Urothelium cell line (cell line): ENCODE measurements at regions not wholly inside any gene's neighbourhood (a gene's known extent, or its start where the extent isn't known, plus 50 kb on each side); places are given as distances from the start of the nearest gene placed in this dataset.

Source experiments
- DNase-seq: peaks from one replicate; pipeline ENCODE4 v3.0.0; 2011; ENCODE audit warnings: low spot score, mixed read lengths
- FAIRE-seq: peaks from 2 replicates; lab custom pipeline; 2011; peaks lifted over from hg19 to GRCh38; lab: Jason Lieb, UNC

GRCh38 chr11:64456509-64457320, 97.8 kb downstream of the RPS6KA4 start:
- FAIRE-seq, result no peak
- no peak for DNase-seq

GRCh38 chr11:64457416-64458010, 98.2 kb upstream of the SLC22A11 start:
- FAIRE-seq (no peak), DNase-seq (no peak)

GRCh38 chr11:64458997-64459396, 96.7 kb upstream of the SLC22A11 start:
- FAIRE-seq (no peak), DNase-seq (peak; percentile 60)

- FAIRE-seq, result no peak
Observed at GRCh38 chr11:64459609-64460008, 96.1 kb upstream of the SLC22A11 start.

GRCh38 chr11:64461081-64461480, 94.7 kb upstream of the SLC22A11 start:
- DNase-seq, result no peak
- FAIRE-seq, result no peak

More at GRCh38 chr11:64459609-64460008, 96.1 kb upstream of the SLC22A11 start:
- DNase-seq, result no peak

- DNase-seq (no peak), FAIRE-seq (no peak)
Observed at GRCh38 chr11:64466115-64466718, 89.5 kb upstream of the SLC22A11 start.

- no peak for FAIRE-seq
Observed at GRCh38 chr11:64469288-64469687, 86.5 kb upstream of the SLC22A11 start.

GRCh38 chr11:64472593-64473455, 82.9 kb upstream of the SLC22A11 start:
- DNase-seq, result no peak
- FAIRE-seq, result no peak

More at GRCh38 chr11:64469288-64469687, 86.5 kb upstream of the SLC22A11 start:
- no peak for DNase-seq

GRCh38 chr11:64474680-64475079, 81.1 kb upstream of the SLC22A11 start:
- no peak for FAIRE-seq
- DNase-seq, result no peak

- no peak for DNase-seq
- FAIRE-seq, result no peak
Observed at GRCh38 chr11:64475145-64475544, 80.6 kb upstream of the SLC22A11 start.

GRCh38 chr11:64476881-64477280, 78.9 kb upstream of the SLC22A11 start:
- FAIRE-seq (no peak), DNase-seq (no peak)

GRCh38 chr11:64477675-64478074, 78.1 kb upstream of the SLC22A11 start:
- FAIRE-seq (no peak), DNase-seq (no peak)

- FAIRE-seq (no peak), DNase-seq (no peak)
Observed at GRCh38 chr11:64482588-64482987, 73.2 kb upstream of the SLC22A11 start.

- FAIRE-seq, result no peak
- DNase-seq, result no peak
Observed at GRCh38 chr11:64484191-64485022, 71.3 kb upstream of the SLC22A11 start.

GRCh38 chr11:64485074-64485473, 70.7 kb upstream of the SLC22A11 start:
- DNase-seq (no peak), FAIRE-seq (no peak)

- DNase-seq (peak; percentile 60), FAIRE-seq (no peak)
Observed at GRCh38 chr11:64489831-64490441, 65.8 kb upstream of the SLC22A11 start.

GRCh38 chr11:64490562-64491216, 65.1 kb upstream of the SLC22A11 start:
- FAIRE-seq, result no peak
- DNase-seq, result no peak

GRCh38 chr11:64492561-64492960, 63.2 kb upstream of the SLC22A11 start:
- no peak for FAIRE-seq
- DNase-seq, result no peak

GRCh38 chr11:64498136-64498535, 57.6 kb upstream of the SLC22A11 start:
- DNase-seq (no peak), FAIRE-seq (no peak)
